Muscle layer of colon (tissue), 2 donors: ENCODE measurements at regions not wholly inside any gene's neighbourhood (a gene's known extent, or its start where the extent isn't known, plus 50 kb on each side); places are given as distances from the start of the nearest gene placed in this dataset.
"Not testable (repeated sequence)": the region's sequence is repeated elsewhere in the genome, so short reads cannot be mapped to it uniquely, and the experiment has no call there.

Source experiments
- H3K27ac ChIP-seq: one replicate; pipeline ENCODE4 v1.7.0; 2013; ENCODE audit warnings: low read depth, mild to moderate bottlenecking, low read length, moderate library complexity
- H3K27me3 ChIP-seq, 2 donors: one replicate each; pipeline ENCODE4 v1.7.0; 2013; ENCODE audit warnings: low read length in 2 of 2, mild to moderate bottlenecking in 2 of 2; ENCODE audit not compliant: insufficient read depth in 2 of 2, control insufficient read depth in 1 of 2
- H3K36me3 ChIP-seq: one replicate; pipeline ENCODE4 v1.7.0; 2013; ENCODE audit warnings: mild to moderate bottlenecking, low read length; ENCODE audit not compliant: insufficient read depth
- H3K4me1 ChIP-seq: one replicate; pipeline ENCODE4 v1.7.0; 2013; ENCODE audit warnings: mild to moderate bottlenecking, low read length; ENCODE audit not compliant: insufficient read depth
- H3K4me3 ChIP-seq, 2 donors: one replicate each; pipeline ENCODE4 v1.7.0; 2013; ENCODE audit warnings: low read length in 2 of 2, low read depth in 1 of 2, mild to moderate bottlenecking in 1 of 2, moderate library complexity in 1 of 2
- H3K9ac ChIP-seq: one replicate; pipeline ENCODE4 v1.7.0; 2013; ENCODE audit warnings: low read length
- H3K9me3 ChIP-seq: one replicate; pipeline ENCODE4 v1.7.0; 2013; ENCODE audit warnings: mild to moderate bottlenecking, low read length
- donor health status: abdominal sarcoma.
- donor health status: Adenocarcinoma of cecum.

- Histone ChIP-seq H3K9me3 (no peaks in the 10 kb centered on the region), H3K9ac (no peak overlapping the region), H3K4me1 (no peaks in the 10 kb centered on the region), H3K27me3 (no peaks in the 10 kb centered on the region), H3K36me3 (no peaks in the 10 kb centered on the region), H3K4me3 (no peak overlapping the region), H3K27ac (no peak overlapping the region)
Observed at GRCh38 chr13:63457186-63457585, 2041.5 kb upstream of the PCDH20 start.

GRCh38 chr13:63455938-63456337 is 2040.3 kb upstream of the PCDH20 start:
- H3K4me3 ChIP-seq: no peak overlapping the region
- H3K36me3 ChIP-seq: no peaks in the 10 kb centered on the region
- H3K27ac ChIP-seq: no peak overlapping the region
- H3K27me3 ChIP-seq: no peaks in the 10 kb centered on the region
- no peak overlapping the region for H3K9ac ChIP-seq
- H3K9me3 ChIP-seq: no peaks in the 10 kb centered on the region
- H3K4me1 ChIP-seq: no peaks in the 10 kb centered on the region

GRCh38 chr13:63449550-63449949 is 2033.9 kb upstream of the PCDH20 start:
- no peak overlapping the region for H3K9ac ChIP-seq
- no peak overlapping the region for H3K4me3 ChIP-seq
- H3K27ac ChIP-seq: no peak overlapping the region
- H3K27me3 ChIP-seq: no peaks in the 10 kb centered on the region
- no peaks in the 10 kb centered on the region for H3K4me1 ChIP-seq
- no peaks in the 10 kb centered on the region for H3K9me3 ChIP-seq
- H3K36me3 ChIP-seq: no peaks in the 10 kb centered on the region

- Histone ChIP-seq H3K27me3 (no peaks in the 10 kb centered on the region), H3K9me3 (no peaks in the 10 kb centered on the region), H3K4me3 (no peak overlapping the region), H3K4me1 (no peaks in the 10 kb centered on the region), H3K27ac (no peak overlapping the region), H3K9ac (no peak overlapping the region), H3K36me3 (no peaks in the 10 kb centered on the region)
Observed at GRCh38 chr13:63448692-63449091, 2033.0 kb upstream of the PCDH20 start.

GRCh38 chr13:63446329-63446728 is 2030.7 kb upstream of the PCDH20 start:
- H3K27me3 ChIP-seq: no peaks in the 10 kb centered on the region
- H3K9me3 ChIP-seq: no peaks in the 10 kb centered on the region
- no peaks in the 10 kb centered on the region for H3K4me1 ChIP-seq
- H3K4me3 ChIP-seq: no peak overlapping the region
- no peak overlapping the region for H3K27ac ChIP-seq
- H3K9ac ChIP-seq: no peak overlapping the region
- H3K36me3 ChIP-seq: no peaks in the 10 kb centered on the region

GRCh38 chr13:63444225-63444624 is 2028.6 kb upstream of the PCDH20 start:
- not testable (repeated sequence) for H3K27ac ChIP-seq, H3K36me3 ChIP-seq, H3K4me3 ChIP-seq, H3K9me3 ChIP-seq, H3K27me3 ChIP-seq, H3K4me1 ChIP-seq, H3K9ac ChIP-seq

GRCh38 chr13:63438951-63439350 is 2023.3 kb upstream of the PCDH20 start:
- H3K4me3 ChIP-seq: no peak overlapping the region
- H3K27me3 ChIP-seq: no peaks in the 10 kb centered on the region
- H3K36me3 ChIP-seq: no peaks in the 10 kb centered on the region
- no peak overlapping the region for H3K27ac ChIP-seq
- no peak overlapping the region for H3K9ac ChIP-seq
- H3K9me3 ChIP-seq: no peaks in the 10 kb centered on the region
- no peaks in the 10 kb centered on the region for H3K4me1 ChIP-seq

- no peaks in the 10 kb centered on the region for H3K27me3 ChIP-seq
- no peak overlapping the region for H3K9ac ChIP-seq
- no peaks in the 10 kb centered on the region for H3K36me3 ChIP-seq
- no peaks in the 10 kb centered on the region for H3K9me3 ChIP-seq
- no peak overlapping the region for H3K4me3 ChIP-seq
- no peak overlapping the region for H3K27ac ChIP-seq
- H3K4me1 ChIP-seq: no peaks in the 10 kb centered on the region
Observed at GRCh38 chr13:63436325-63436668, 2020.6 kb upstream of the PCDH20 start.

GRCh38 chr13:63435667-63436324 is 2020.1 kb upstream of the PCDH20 start:
- Histone ChIP-seq H3K9me3 (no peaks in the 10 kb centered on the region), H3K36me3 (no peaks in the 10 kb centered on the region), H3K4me3 (no peak overlapping the region), H3K9ac (no peak overlapping the region), H3K27me3 (no peaks in the 10 kb centered on the region), H3K4me1 (no peaks in the 10 kb centered on the region), H3K27ac (no peak overlapping the region)

- no peaks in the 10 kb centered on the region for H3K36me3 ChIP-seq
- H3K9me3 ChIP-seq: no peaks in the 10 kb centered on the region
Observed at GRCh38 chr13:63433546-63434150, 2018.0 kb upstream of the PCDH20 start.

GRCh38 chr13:63427170-63427569 is 2011.5 kb upstream of the PCDH20 start:
- Histone ChIP-seq H3K4me1 (no peaks in the 10 kb centered on the region), H3K27ac (no peak overlapping the region), H3K27me3 (no peaks in the 10 kb centered on the region), H3K36me3 (no peaks in the 10 kb centered on the region), H3K9me3 (no peaks in the 10 kb centered on the region), H3K9ac (no peak overlapping the region), H3K4me3 (no peak overlapping the region)

More at GRCh38 chr13:63433546-63434150, 2018.0 kb upstream of the PCDH20 start:
- Histone ChIP-seq H3K4me1 (no peaks in the 10 kb centered on the region), H3K9ac (no peak overlapping the region), H3K27me3 (no peaks in the 10 kb centered on the region), H3K27ac (no peak overlapping the region), H3K4me3 (no peak overlapping the region)

GRCh38 chr13:63425131-63425530 is 2009.5 kb upstream of the PCDH20 start:
- Histone ChIP-seq H3K9me3 (no peaks in the 10 kb centered on the region), H3K27ac (no peak overlapping the region), H3K36me3 (no peaks in the 10 kb centered on the region)

More at GRCh38 chr13:63425131-63425530, 2009.5 kb upstream of the PCDH20 start:
- Histone ChIP-seq H3K4me3 (no peak overlapping the region), H3K27me3 (no peaks in the 10 kb centered on the region), H3K9ac (no peak overlapping the region), H3K4me1 (no peaks in the 10 kb centered on the region)
